HG02642 (cell line): ENCODE measurements at regions not wholly inside any gene's neighbourhood (a gene's known extent, or its start where the extent isn't known, plus 50 kb on each side); places are given as distances from the start of the nearest gene placed in this dataset.
A peak's percentile ranks its signal among the peaks of the same experiment; 100 is the strongest.

Source experiments
- ATAC-seq: cut with Tn5 transposase; IDR thresholded peaks from one replicate; pipeline ENCODE4 v1.9.1; 2021; ENCODE audit warnings: mild to moderate bottlenecking; ENCODE audit not compliant: unreplicated experiment, poor library complexity

GRCh38 chr7:130975731-130976130 is 241.7 kb upstream of the KLF14 start:
- ATAC-seq, result no peak

- peak; percentile 67 for ATAC-seq
These were observed 248.2 kb upstream of the KLF14 start for GRCh38 chr7:130982160-130982638.

- ATAC-seq, result no peak
These were observed 248.6 kb upstream of the KLF14 start for GRCh38 chr7:130982651-130983050.

- no peak for ATAC-seq
These were observed 251.4 kb upstream of the KLF14 start for GRCh38 chr7:130985361-130985760.

GRCh38 chr7:130986261-130986690 is 252.3 kb upstream of the KLF14 start:
- no peak for ATAC-seq

- no peak for ATAC-seq
These were observed 253.1 kb upstream of the KLF14 start for GRCh38 chr7:130987092-130987491.

GRCh38 chr7:130988443-130988842 is 254.4 kb upstream of the KLF14 start:
- no peak for ATAC-seq

- ATAC-seq, result no peak
These were observed 255.2 kb upstream of the KLF14 start for GRCh38 chr7:130989101-130989795.

- no peak for ATAC-seq
These were observed 256.3 kb upstream of the KLF14 start for GRCh38 chr7:130990178-130990832.

GRCh38 chr7:130993671-130994365 is 259.8 kb upstream of the KLF14 start:
- ATAC-seq, result no peak

GRCh38 chr7:130994378-130995115 is 260.5 kb upstream of the KLF14 start:
- no peak for ATAC-seq

- no peak for ATAC-seq
These were observed 261.5 kb upstream of the KLF14 start for GRCh38 chr7:130995252-130996081.

- no peak for ATAC-seq
These were observed 262.3 kb upstream of the KLF14 start for GRCh38 chr7:130996205-130996832.

- no peak for ATAC-seq
These were observed 262.8 kb upstream of the KLF14 start for GRCh38 chr7:130996833-130997231.

GRCh38 chr7:130998993-130999602 is 265.1 kb upstream of the KLF14 start:
- ATAC-seq, result no peak

- no peak for ATAC-seq
These were observed 265.9 kb upstream of the KLF14 start for GRCh38 chr7:130999926-131000325.

- ATAC-seq, result no peak
These were observed 266.4 kb upstream of the KLF14 start for GRCh38 chr7:131000389-131000788.

GRCh38 chr7:131000873-131001272 is 266.9 kb upstream of the KLF14 start:
- ATAC-seq, result no peak

- no peak for ATAC-seq
These were observed 268.6 kb upstream of the KLF14 start for GRCh38 chr7:131002600-131002999.
